MM.1S (cell line): ENCODE measurements at regions not wholly inside any gene's neighbourhood (a gene's known extent, or its start where the extent isn't known, plus 50 kb on each side); places are given as distances from the start of the nearest gene placed in this dataset.

Source experiments
- EZH2 ChIP-seq: fragments of 300-600 bp; sonication (generic); optimal IDR thresholded peaks from 2 replicates; pipeline ENCODE3; 2017; ENCODE audit warnings: low read depth, mild to moderate bottlenecking, antibody characterized with exemption, low read length, mixed read lengths
- TF ChIP-seq, protein P1 (sequence below): fragments of 300-600 bp; sonication (generic); IDR thresholded peaks from 2 replicates; pipeline ENCODE4 v1.5.1; 2016; ENCODE audit warnings: antibody characterized with exemption, low read length, mixed read lengths

DNA sequence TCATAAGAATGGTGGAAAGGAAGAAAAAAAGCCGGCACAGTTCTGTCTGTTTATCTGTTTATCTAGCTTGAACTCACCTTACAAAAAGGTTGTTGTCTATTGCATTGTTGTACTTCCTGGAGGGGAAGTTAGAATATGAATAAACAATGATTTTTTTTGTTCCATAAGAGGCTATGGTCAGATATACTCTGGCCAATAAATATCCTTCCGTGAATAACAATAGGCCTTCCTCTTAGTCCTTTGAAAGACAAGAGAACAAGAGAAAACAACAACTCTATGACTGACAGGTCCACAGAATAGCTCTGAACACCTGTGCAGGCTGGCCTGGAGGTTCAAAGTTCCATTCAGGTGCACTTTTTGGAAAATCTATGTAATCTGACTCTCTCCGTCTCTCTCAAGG, 192.8 kb upstream of the KRR1 start:
- TF ChIP-seq, protein P1, sequence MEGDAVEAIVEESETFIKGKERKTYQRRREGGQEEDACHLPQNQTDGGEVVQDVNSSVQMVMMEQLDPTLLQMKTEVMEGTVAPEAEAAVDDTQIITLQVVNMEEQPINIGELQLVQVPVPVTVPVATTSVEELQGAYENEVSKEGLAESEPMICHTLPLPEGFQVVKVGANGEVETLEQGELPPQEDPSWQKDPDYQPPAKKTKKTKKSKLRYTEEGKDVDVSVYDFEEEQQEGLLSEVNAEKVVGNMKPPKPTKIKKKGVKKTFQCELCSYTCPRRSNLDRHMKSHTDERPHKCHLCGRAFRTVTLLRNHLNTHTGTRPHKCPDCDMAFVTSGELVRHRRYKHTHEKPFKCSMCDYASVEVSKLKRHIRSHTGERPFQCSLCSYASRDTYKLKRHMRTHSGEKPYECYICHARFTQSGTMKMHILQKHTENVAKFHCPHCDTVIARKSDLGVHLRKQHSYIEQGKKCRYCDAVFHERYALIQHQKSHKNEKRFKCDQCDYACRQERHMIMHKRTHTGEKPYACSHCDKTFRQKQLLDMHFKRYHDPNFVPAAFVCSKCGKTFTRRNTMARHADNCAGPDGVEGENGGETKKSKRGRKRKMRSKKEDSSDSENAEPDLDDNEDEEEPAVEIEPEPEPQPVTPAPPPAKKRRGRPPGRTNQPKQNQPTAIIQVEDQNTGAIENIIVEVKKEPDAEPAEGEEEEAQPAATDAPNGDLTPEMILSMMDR, result no peak
- no peak for TF ChIP-seq EZH2
